ENCODE measurements at regions not wholly inside any gene's neighbourhood (a gene's known extent, or its start where the extent isn't known, plus 50 kb on each side); places are given as distances from the start of the nearest gene placed in this dataset.

- TF ChIP-seq NR3C1 (IDR thresholded peaks at IDR 0.05) (no peak), RARB (CRISPR knock-in tag; IDR thresholded peaks at IDR 0.05) (no peak), CBX2 (IDR thresholded peaks at IDR 0.05; ENCODE audit: borderline replicate concordance, low read depth) (no peak), ZNF302 (CRISPR knock-in tag; IDR thresholded peaks at IDR 0.05) (no peak), KDM1A (IDR thresholded peaks at IDR 0.05; ENCODE audit: low read depth) (no peak), ZFP36 (IDR thresholded peaks at IDR 0.05; ENCODE audit: borderline replicate concordance, partially characterized antibody) (no peak), ZSCAN20 (CRISPR knock-in tag; IDR thresholded peaks at IDR 0.05) (no peak), RCOR1 (IDR thresholded peaks at IDR 0.05; ENCODE audit: low read depth, low read length) (no peak), TFCP2L1 (CRISPR knock-in tag; IDR thresholded peaks at IDR 0.05) (no peak), CTCF (IDR thresholded peaks at IDR 0.05) (no peak), NPAS2 (CRISPR knock-in tag; IDR thresholded peaks at IDR 0.05; ENCODE audit: borderline replicate concordance) (no peak), NFE2L2 (conservative IDR thresholded peaks at IDR 0.05; ENCODE audit: low read length) (no peak), RFX5 (IDR thresholded peaks at IDR 0.05) (no peak), RNF2 (IDR thresholded peaks at IDR 0.05; ENCODE audit: borderline replicate concordance, low read depth) (no peak)
- WGBS (ENCODE audit: missing lambda C conversion rate), result 32% methylated on average over 12 of the region's 12 CpGs
- DNase-seq (ENCODE audit: low read depth in 1 of 2, low spot score in 1 of 2) (no peak), ATAC-seq (no peak), FAIRE-seq (no peak)
- ChIA-PET POLR2A (no interaction called here), CTCF (interaction anchor here (0.7 to 0.9 kb wide), 2 partner anchors 24 to 1299 kb away, joined by 3 read pairs; no protein-coding TSS in a partner anchor)
- H3K4me3 ChIP-seq, result no peak overlapping the region
- H3K27ac ChIP-seq, result no peak overlapping the region
- H3K9me3 ChIP-seq, result 0 out of 3 replicates have a peak, but pooled peaks cover 3% of the 10 kb centered on the region
- H3K4me2 ChIP-seq, result no peak overlapping the region
- no peaks in the 10 kb centered on the region for H3K4me1 ChIP-seq
These were observed 64.2 kb downstream of the PRLHR start for GRCh38 chr10:118531105-118531852.

- 0 out of 3 replicates have a peak, but pooled peaks cover 2% of the 10 kb centered on the region for H3K9me3 ChIP-seq
- no peaks in the 10 kb centered on the region for H3K4me1 ChIP-seq
- DNase-seq (ENCODE audit: low read depth in 1 of 2, low spot score in 1 of 2) (no peak), ATAC-seq (no peak), FAIRE-seq (no peak)
- ChIA-PET POLR2A (no interaction called here), CTCF (interaction anchor here (0.5 to 0.9 kb wide), 3 partner anchors 15 to 70 kb away, joined by 3 read pairs; no protein-coding TSS in a partner anchor)
- no peak for TF ChIP-seq SREBF2 (IDR thresholded peaks at IDR 0.05)
- no peak for TF ChIP-seq MAFK (IDR thresholded peaks at IDR 0.05; ENCODE audit: partially characterized antibody)
- no peak for TF ChIP-seq CBX2 (IDR thresholded peaks at IDR 0.05; ENCODE audit: borderline replicate concordance, low read depth)
- no peak for TF ChIP-seq GATA3 (IDR thresholded peaks at IDR 0.05; ENCODE audit: borderline replicate concordance)
- TF ChIP-seq HOXA7 (CRISPR knock-in tag; IDR thresholded peaks at IDR 0.05), result no peak
- no peak for TF ChIP-seq CEBPB (IDR thresholded peaks at IDR 0.05)
- no peak for TF ChIP-seq EHMT2 (IDR thresholded peaks at IDR 0.05; ENCODE audit: low read depth)
- TF ChIP-seq KDM5A (IDR thresholded peaks at IDR 0.05), result no peak
- H3K4me3 ChIP-seq, result no peak overlapping the region
- 24% methylated on average over 6 of the region's 6 CpGs for WGBS (ENCODE audit: missing lambda C conversion rate)
- H3K27ac ChIP-seq, result no peak overlapping the region
- no peak overlapping the region for H3K4me2 ChIP-seq
These were observed 67.0 kb downstream of the PRLHR start for GRCh38 chr10:118528426-118528825.

GRCh38 chr10:118523775-118524174 is 71.7 kb downstream of the PRLHR start:
- H3K4me1 ChIP-seq, result 0 out of 3 replicates have a peak, but pooled peaks cover 5% of the 10 kb centered on the region
- H3K9me3 ChIP-seq, result peaks cover 7% of the 10 kb centered on the region; the same call in 2 of the 3 replicates
- no peak for ATAC-seq
- no peak for FAIRE-seq
- POLR2A ChIA-PET, result no interaction called here
- H3K4me2 ChIP-seq, result no peak overlapping the region
- CTCF ChIA-PET, result interaction anchor here (1.6 kb wide), 1 partner anchor 9 kb away, joined by 4 read pairs; no protein-coding TSS in a partner anchor
- H3K4me3 ChIP-seq, result no peak overlapping the region
- 0% methylated on average over 2 of the region's 2 CpGs for WGBS (ENCODE audit: missing lambda C conversion rate)
- no peak for DNase-seq (ENCODE audit: low read depth in 1 of 2, low spot score in 1 of 2)
- H3K27ac ChIP-seq, result no peak overlapping the region
- TF ChIP-seq GATA3 (IDR thresholded peaks at IDR 0.05; ENCODE audit: borderline replicate concordance) (no peak), JUN (IDR thresholded peaks at IDR 0.05) (no peak), BHLHE40 (IDR thresholded peaks at IDR 0.05; ENCODE audit: low read depth, low read length) (no peak), KDM5A (IDR thresholded peaks at IDR 0.05) (no peak), ZC3H11A (IDR thresholded peaks at IDR 0.05) (no peak), E2F6 (IDR thresholded peaks at IDR 0.05; ENCODE audit: borderline replicate concordance, low read depth) (no peak), HEYL (CRISPR knock-in tag; IDR thresholded peaks at IDR 0.05) (no peak), HOXA7 (CRISPR knock-in tag; IDR thresholded peaks at IDR 0.05) (no peak), TP53 (CRISPR knock-in tag; IDR thresholded peaks at IDR 0.05) (no peak), ZNF302 (CRISPR knock-in tag; IDR thresholded peaks at IDR 0.05) (no peak), KDM1A (IDR thresholded peaks at IDR 0.05; ENCODE audit: low read depth) (no peak), HMGXB4 (CRISPR knock-in tag; IDR thresholded peaks at IDR 0.05; ENCODE audit: borderline replicate concordance) (no peak), ESRRA (IDR thresholded peaks at IDR 0.05; ENCODE audit: borderline replicate concordance, low read length) (no peak), CBX2 (IDR thresholded peaks at IDR 0.05; ENCODE audit: borderline replicate concordance, low read depth) (no peak), ZFP36 (IDR thresholded peaks at IDR 0.05; ENCODE audit: borderline replicate concordance, partially characterized antibody) (no peak), MAZ (IDR thresholded peaks at IDR 0.05; ENCODE audit: borderline replicate concordance, low read depth, low read length) (no peak), NR3C1 (IDR thresholded peaks at IDR 0.05) (no peak), JUNB (IDR thresholded peaks at IDR 0.05) (no peak)

Measured in A549 (cell line).